CD4-positive, alpha-beta T cell treated with Interleukin-12 subunit alpha and Interleukin-12 subunit beta, for 1 hour (primary cell): ENCODE measurements at regions not wholly inside any gene's neighbourhood (a gene's known extent, or its start where the extent isn't known, plus 50 kb on each side); places are given as distances from the start of the nearest gene placed in this dataset.
"Not testable (repeated sequence)": the region's sequence is repeated elsewhere in the genome, so short reads cannot be mapped to it uniquely, and the experiment has no call there.

Experiments
- DNase-seq: peaks from one replicate; pipeline ENCODE4 v3.0.0-alpha.2; 2020

DNA sequence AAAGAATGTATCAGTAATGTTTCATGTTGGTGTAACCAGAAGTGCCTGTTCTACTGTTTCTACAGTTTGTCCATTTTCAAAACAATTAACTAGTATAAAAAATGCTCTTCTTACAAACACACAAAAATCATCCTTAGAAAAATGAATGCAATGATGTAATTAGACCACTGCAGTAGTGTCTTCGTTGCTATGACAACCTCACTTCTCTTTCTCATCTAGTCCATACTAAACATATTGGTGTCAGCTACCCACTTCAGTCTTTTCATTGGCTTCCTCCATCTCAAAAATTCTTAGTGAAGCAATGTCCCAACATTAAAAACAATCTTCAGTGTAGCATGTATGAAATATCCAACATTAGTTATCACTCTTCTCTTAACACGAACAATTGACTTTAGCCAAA is 1265.8 kb downstream of the REEP3 start:
- DNase-seq, result no peak

DNA sequence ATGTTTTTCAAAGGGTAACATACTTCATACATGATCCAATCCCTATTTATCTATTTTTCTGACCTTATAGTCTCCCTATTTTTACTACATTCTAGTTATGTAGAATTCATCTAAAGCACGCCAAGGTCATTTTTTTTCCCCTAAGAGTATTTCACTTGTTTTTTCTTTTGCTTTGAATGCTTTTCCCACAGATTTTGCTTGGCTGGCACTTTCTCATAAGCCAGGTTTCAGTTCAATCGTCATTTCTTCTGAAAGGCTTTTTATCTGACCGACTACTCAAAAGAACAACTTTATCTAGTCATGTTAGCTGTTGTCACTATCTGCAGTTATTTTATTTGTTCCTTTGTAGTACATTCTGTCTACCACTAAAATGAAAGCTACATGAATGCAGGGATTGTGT is 1274.6 kb downstream of the REEP3 start:
- DNase-seq, result no peak

DNA sequence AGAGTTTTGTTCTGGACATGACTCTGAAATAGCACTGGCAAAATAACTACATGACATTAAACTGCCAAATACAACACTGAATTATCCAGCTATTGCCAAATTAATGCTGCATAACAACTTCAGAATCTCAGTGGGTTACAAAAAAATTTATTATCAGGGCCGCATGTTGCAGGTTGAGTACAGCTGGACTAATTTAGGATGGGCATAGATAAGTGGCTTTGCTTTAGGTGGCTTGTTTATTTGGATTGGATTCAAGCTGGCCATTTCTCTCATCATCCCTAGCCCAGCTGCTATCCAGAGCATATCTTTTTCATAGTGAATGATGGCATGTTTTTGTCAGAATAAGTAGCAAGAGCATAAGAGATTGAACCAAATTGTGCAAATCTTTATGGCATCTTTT is 1277.1 kb downstream of the REEP3 start:
- no peak for DNase-seq

DNA sequence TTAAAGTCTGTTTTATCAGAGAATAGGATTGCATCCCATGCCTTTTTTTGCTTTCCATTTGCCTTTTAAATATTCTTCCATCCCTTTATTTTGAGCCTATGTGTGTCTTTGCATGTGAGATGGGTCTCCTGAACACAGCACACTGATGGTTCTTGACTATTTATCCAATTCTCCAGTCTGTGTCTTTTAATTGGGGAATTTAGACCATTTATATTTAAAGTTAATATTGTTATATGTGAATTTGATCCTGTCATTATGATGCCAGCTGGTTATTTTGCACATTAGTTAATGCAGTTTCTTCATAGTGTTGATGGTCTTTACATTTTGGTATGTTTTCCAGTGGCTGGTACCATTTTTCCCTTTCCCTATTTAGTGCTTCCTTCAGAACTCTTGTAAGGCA is 1287.0 kb downstream of the REEP3 start:
- DNase-seq, result not testable (repeated sequence)

DNA sequence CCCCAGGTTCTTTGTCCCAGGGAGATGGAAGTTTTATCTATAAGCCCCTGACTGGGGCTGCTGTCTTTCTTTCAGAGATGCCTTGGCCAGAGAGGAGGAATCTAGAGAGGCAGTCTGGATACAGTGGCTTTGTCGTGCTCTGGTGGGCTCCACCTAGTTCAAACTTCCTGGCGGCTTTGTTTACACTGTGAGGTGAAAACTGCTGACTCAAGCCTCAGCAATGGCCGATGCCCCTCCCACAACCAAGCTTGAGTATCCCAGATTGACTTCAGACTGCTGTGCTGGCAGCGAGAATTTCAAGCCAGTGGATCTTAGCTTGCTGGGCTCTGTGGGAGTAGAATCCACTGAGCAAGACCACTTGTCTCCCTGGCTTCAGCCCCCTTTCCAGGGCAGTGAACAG is 1288.8 kb downstream of the REEP3 start:
- DNase-seq, result not testable (repeated sequence)

DNA sequence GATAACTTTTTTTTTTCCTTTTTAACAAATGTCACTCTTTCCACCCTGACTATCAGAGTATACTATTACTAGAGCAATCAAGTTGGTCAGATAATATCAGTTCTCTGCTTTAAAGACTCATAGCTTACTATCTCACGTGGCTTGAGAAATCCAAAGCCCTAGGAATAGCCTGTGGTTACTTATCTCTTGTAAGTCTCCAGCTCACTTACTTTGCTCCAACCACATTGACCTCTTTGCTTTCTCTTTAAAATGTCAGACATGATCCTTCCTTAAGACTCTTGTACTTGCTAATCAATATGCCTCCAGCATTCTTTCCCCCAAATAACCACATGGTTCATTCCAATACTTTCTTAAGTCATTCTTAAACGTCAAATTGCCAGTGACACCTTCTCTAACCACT is 1292.2 kb downstream of the REEP3 start:
- DNase-seq, result no peak

DNA sequence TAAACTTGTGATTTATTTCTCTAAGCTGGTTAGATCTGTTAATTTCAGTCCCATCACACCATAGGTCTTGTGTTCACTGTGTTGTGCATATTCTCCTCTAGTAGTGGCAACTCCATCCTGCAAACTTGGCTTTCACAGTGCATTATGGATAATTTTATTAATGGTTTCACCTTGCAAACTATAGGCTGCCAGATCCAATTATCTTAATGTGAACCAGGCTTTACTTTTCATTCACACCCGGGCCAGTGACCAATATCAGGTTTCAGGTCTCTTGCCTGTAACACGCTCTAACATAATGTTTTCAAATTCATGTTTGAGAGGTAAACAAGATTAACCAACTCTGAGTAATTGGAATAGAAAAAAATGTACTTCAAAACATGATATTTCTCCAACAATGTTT is 1293.0 kb downstream of the REEP3 start:
- DNase-seq, result no peak

DNA sequence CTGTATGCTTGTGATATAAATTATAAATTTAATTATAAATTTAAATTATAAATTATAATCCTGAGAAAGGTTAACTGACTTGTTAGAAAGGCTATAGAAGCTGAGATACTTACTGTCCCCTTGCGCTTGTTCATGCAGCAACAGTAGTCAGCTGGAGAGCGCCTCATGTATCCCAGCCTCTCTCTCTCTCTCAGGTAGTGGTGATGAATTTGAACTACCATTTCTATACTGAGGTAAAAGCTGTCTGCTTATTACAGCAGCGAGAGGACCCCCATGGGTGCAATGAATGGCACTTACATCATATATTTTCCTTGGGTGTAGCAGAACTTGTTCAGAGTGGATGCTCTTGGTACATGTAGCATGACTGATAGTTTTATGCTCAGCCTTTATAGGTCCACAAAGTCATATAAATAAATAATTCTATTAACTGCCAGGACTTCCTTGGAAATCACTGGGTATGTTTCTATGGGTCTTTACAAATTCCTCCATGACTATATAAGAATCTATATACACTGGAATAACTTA is 1308.7 kb downstream of the REEP3 start:
- no peak for DNase-seq

DNA sequence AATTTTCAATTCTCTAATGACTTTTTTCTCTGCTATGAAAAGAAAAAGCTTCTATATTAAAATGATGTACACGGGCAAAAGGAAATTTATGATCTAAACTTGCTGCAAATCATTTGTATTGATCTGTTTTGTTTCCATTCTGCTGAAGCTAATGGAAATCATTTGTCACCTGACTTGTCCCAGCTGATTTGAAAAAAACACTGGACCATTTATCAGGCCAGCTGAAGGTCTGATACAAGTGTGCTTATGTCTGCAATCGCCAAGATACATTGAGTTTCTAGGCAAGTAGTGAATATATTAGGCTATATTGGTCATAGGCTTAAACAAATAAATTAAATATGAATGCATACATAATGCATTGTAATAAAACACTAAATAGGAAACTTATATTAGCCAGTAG is 1309.7 kb downstream of the REEP3 start:
- DNase-seq, result no peak

DNA sequence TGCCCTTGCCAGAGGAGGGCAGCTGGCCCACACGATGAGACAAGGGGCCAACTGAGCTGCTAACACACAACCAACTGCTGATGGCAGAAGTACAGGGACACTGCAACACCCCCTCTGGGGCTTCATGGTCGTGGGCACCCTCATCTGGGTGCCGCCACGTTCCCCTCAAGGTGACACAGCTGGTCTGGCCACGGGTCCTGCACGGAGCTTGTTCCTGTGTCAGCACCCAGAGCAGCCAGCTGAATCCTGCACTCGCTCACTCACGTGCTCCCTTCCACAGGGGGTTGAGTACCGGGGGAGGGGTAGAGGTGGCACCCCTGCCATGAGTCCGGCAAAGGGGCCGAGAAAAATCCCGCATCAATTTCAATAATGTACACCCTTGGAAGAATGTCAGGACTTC is 1319.1 kb downstream of the REEP3 start:
- no peak for DNase-seq

DNA sequence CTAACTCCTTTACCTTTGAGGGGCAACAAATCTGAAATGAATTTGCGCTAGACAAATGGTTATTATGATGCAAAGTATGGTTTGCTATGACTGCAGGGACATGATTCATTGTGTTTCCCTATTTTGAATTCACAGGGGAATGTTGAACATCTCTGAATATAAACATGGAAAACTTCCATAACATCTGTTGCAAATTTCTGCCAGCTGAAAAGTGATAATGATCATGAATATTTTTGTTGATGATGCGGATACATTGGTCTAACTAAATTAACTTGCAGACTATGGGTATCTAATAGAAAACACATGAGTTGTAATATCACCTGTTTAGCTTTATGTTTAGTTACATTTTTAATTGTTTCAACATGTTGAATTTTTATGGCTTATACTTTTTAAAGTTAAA is 1325.5 kb downstream of the REEP3 start:
- no peak for DNase-seq

DNA sequence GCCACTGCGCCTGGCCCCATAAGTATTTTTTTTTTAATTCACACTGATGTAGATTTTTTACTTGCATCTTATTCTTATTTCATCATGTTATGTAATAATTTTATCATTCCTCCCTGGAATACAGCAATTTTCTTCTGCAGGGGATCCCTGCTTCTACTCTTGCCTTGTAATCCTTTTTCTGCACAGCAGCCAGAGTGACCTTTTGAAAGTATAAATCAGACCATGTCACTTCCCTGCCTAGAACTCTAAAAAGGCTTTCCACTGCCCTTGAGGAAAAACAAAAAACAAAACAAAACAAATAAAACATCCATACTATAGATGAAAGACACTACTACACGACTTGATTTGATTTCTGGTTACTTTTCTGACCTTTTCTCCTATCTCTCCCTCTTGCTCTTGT is 1334.7 kb downstream of the REEP3 start:
- DNase-seq, result no peak

DNA sequence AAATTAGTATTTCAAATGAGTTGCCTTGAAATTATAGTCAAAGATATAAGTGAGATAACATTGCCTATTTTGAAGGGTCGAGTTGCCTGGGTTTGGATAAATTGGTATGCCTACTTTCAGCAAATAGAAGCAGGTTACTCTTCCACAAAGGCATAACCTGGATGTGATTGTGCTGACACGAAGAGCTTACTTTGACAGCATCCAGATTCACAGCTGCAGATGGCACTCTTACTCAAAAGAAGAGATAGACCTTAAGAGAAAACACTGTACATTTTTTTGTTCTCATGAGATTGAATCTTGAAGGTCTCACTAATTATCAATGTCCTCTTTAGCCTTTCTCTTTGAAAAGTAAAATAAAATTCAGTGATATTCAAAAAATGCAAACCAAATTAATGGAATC is 1338.7 kb downstream of the REEP3 start:
- DNase-seq, result no peak

DNA sequence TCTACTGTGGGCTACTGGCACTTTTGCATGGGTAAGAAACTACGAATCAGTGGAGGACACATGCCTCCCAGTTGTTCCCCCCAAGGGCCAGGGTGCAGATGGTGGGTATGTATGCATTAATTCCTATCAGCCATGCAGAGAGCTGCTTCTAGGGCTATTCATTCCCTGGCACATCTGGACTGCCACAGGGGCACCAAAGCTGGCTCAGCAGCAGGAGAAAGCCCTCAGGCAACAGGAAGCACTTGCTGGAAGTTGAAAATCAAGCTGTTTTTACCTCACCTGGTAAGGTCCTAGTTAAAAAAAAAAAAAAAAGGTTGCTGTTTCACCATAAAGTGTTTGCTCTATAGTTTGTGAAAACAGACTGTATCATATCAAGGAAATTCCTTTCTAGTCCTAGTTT is 1342.6 kb downstream of the REEP3 start:
- DNase-seq, result no peak

DNA sequence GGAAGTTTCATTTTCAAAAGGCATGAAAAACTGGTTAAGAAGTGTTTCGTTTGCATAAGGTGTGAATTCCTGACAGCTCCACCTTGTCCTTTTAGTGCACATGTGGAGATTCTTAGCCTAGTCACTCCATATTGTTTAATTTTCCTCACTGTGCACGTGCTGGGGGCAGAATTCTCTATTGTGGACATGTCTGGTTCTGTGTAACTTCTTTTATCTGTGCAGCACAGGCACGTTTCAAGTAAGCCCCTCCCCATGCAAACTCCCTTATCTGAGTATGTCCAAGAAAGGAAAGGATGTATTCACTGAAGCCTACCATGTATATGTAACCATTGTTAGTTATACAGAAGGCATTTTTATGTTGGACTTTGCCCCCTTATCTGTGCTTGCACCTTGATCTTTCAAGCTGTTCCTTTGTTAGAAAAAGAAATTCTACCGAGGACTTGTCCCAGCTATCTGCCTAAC is 1346.3 kb downstream of the REEP3 start:
- no peak for DNase-seq

DNA sequence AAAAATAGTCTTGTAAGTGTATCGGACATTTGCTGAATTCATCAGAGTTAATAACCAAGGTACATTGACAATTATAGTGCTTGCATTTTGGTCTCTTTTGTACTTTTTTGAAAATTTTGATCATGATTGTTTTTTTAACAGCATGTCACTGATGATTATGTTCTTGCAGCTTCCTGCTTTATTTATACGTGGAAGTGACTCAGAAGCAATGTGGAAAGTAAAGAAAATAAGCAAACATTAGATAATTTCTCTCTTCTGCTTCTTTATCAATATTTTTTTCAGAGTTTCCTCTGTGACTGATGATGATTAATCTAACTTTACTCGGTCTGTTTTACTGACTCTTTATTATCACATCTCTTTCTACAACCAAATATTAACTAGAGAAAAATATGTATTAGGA is 1351.9 kb downstream of the REEP3 start:
- DNase-seq, result no peak

DNA sequence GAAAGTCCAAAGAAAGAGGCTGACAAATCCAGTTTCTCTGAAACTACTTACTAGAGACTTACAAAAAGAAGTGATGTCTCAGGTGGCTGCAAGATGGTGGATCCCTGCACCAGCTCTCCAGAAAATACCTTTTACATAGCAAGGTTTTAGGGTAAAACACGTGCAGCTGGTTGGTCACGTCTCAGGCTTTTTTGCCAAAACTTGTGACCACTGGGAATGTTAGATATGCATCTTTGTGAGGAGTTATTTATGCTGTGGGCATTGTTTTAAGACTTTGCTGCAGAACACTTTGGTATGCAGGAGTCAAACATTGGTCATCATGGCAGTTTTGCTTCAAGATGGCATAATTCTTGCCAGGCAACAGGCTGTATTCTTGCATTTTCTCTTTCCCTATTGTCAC is 1352.8 kb downstream of the REEP3 start:
- DNase-seq, result no peak

DNA sequence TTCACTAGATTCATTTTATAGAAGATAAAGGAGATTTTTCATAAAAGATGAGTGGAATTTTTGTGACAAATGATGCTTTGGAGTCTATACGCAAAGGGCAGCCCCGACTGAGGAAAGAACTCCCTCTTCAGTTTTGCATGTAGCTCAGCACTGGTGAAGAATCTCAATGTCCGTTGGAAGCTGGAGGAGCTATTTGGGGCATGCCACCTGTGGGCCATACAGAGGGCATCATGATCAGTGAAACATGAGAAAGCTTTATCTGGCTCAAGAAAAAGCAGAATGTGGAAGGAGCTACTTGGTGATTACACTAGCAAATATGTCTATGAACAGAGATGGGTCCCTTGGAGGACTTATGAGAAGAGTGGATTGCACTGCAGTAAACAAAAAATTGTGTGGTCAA is 1359.3 kb downstream of the REEP3 start:
- DNase-seq, result no peak

DNA sequence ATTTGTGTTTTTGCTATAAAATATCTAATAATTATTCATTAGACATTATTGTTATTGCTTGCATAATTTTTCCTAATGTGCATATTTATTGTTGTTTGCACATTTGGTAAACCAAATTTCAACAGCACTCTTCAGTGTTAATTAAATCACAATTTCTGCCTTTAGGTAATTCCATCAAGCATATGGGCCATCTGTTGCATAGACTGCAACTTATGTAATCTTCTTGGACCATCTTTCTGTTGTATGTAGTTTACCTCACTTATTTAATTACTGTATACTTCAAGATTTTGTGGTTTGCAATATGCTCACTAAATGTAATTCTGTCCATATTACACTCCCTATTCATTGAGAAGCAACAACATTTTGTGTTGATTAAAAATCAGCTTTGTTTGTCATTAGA is 1360.1 kb downstream of the REEP3 start:
- no peak for DNase-seq

DNA sequence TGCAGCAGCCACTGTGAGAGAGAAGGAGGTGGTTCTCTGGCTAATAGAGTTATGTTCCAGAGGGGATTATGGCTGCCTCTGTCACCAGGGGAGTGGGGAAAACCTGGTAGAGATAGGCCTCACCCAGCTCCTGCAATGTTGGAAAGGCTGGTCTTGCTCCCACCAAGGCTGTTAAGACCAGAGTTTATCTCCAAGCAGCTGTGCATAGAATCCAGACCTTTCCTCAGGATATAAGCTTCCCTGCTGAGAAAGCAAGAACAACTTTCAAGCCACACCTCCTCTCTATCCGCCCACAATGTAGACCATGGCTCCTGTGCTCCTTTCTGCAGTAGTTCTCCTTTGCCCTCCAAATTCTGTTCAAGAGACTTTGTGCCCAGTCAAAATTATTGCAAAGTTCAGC is 1375.4 kb downstream of the REEP3 start:
- DNase-seq, result no peak

DNA sequence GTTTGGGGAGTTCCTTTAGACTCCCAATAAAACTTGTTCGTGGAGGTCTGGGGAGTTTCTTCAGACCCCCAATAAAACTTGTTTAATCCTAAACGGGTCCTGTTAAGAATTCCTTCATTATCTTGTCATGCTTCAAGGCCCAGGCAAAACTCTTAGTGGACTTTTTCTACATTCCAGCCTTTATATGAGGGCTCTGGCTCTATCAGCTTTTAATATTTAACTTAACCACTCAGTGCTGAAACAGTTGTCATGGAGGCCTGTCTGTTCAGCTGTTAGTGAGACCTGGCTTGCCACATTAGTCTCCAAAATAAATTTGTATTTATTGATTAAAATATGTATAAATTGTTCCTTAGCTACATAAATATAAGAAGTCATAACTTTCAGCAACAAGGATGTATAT is 1385.1 kb downstream of the REEP3 start:
- not testable (repeated sequence) for DNase-seq

DNA sequence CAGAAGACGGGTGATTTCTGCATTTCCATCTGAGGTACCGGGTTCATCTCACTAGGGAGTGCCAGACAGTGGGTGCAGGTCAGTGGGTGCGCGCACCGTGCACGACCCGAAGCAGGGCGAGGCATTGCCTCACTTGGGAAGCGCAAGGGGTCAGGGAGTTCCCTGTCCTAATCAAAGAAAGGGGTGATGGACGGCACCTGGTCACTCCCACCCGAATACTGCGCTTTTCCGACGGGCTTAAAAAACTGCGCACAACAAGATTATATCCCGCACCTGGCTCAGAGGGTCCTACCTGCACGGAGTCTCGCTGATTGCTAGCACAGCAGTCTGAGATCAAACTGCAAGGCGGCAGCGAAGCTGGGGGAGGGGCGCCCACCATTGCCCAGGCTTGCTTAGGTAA is 1403.1 kb downstream of the REEP3 start:
- not testable (repeated sequence) for DNase-seq

DNA sequence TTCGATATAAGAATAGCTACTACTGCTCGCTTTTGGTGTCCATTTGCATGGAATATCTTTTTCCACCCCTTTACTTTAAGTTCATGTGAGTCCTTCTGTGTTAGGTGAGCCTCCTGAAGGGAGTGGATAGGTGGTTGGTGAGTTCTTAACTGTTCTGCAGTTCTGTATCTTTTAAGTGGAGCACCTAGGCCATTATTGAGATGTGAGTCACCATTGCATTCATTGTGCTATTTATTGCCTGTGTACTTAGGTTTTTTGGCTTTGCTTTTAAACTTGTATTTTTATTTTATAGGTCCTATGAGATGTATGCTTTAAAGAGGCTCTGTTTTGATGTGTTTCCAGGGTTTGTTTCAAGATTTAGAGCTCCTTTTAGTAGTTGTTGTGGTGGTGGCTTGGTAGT is 1430.8 kb downstream of the REEP3 start:
- DNase-seq, result no peak

DNA sequence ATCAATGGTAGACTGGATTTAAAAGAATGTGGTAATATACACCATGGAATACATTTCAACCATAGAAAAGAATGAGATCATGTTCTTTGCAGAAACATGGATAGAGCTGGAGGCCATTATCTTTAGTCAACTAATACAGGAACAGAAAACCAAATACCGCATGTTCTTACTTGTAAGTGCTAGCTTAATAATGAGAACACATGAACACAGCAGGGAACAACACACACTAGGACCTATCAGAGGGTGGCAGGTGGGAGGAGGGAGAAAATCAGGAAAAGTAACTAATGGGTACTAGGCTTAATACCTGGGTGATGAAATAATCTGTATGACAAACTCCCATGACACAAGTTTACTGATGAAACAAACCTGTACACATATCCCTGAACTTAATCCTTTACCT is 1435.2 kb downstream of the REEP3 start:
- DNase-seq, result no peak

DNA sequence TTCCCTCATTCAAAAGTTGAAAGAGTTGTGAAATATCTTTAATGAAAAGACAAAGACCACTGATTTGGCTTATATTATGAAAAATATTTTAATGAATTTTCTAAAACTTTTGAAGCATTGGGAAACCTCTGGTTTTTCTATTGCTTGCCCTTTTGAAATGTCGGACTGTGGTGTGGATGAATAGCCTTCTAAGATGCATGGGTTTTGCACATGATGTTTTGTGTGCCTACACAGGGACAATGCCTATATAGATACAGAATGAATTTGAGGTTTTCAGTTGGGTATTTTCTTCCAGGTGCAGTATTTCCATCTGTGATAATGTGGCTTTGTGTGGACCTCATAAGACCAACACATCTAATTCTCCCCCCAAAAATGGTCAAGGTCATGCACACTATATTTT is 1437.9 kb downstream of the REEP3 start:
- no peak for DNase-seq

DNA sequence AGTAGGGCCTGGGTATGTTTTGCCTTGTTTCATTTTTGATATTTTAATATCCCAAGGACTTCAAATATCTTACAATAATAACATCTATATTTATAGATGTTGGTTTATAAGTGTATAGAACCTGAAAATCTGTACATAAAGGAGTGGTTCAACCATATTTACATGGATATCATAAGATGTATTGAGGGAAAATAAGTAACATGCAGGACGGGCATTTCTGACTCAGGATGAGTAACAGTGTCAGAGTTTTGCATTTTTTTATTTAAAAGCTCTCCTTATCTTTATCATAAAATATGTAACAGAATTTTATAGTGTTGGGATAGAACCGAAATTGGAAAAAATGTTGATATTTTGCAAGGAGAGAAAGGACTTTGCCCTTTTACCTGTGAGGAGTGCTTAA is 1438.7 kb downstream of the REEP3 start:
- DNase-seq, result no peak
